Right atrium auricular region (tissue), 2 donors: ENCODE measurements at regions not wholly inside any gene's neighbourhood (a gene's known extent, or its start where the extent isn't known, plus 50 kb on each side); places are given as distances from the start of the nearest gene placed in this dataset.

Source experiments
- DNase-seq: peaks from one replicate; pipeline ENCODE4 v3.0.0-alpha.2; 2019; ENCODE audit warnings: low spot score
- H3K27ac ChIP-seq, 2 donors: fragments of 200-600 bp; sonication (generic); 1 replicate in 1 of 2; 2 replicates in 1 of 2; pipeline ENCODE4 v1.5.1; 2016 to 2019
- H3K27me3 ChIP-seq, 2 donors: fragments of 200-600 bp; sonication (generic); one replicate each; pipeline versions ENCODE4 v1.5.1 to v1.6.0; 2017 to 2019
- H3K36me3 ChIP-seq: fragments of 200-600 bp; sonication (generic); one replicate; pipeline ENCODE4 v1.5.1; 2016
- H3K4me1 ChIP-seq, 2 donors: fragments of 200-600 bp; sonication (generic); one replicate each; pipeline versions ENCODE4 v1.5.1 to v1.6.0; 2017 to 2019
- H3K4me3 ChIP-seq, 2 donors: fragments of 200-600 bp; sonication (generic); 1 replicate in 1 of 2; 2 replicates in 1 of 2; pipeline ENCODE4 v1.5.1; 2017 to 2019; ENCODE audit warnings: mild to moderate bottlenecking in 1 of 2, moderate library complexity in 1 of 2
- H3K9me3 ChIP-seq, 2 donors: fragments of 200-600 bp; sonication (generic); one replicate each; pipeline ENCODE4 v1.5.1; 2019
- CTCF ChIP-seq, 2 donors: fragments of 200-600 bp; sonication (generic); IDR thresholded peaks; one replicate each; pipeline ENCODE4 v1.5.1; 2019; ENCODE audit warnings: antibody characterized with exemption in 2 of 2

GRCh38 chr18:78895207-78896001 is 84.2 kb upstream of the SALL3 start:
- H3K4me3 ChIP-seq = no peak overlapping the region
- no peaks in the 10 kb centered on the region for H3K27me3 ChIP-seq
- TF ChIP-seq CTCF (IDR thresholded peaks at IDR 0.05) = no peak
- peak; percentile 51 for DNase-seq
- peaks cover 0 to 4% of the 10 kb centered on the region in 2 donors for H3K9me3 ChIP-seq
- H3K27ac ChIP-seq = no peak overlapping the region
- H3K4me1 ChIP-seq = no peaks in the 10 kb centered on the region
- H3K36me3 ChIP-seq = no peaks in the 10 kb centered on the region

- peak; percentile 51 for DNase-seq
- Histone ChIP-seq H3K27me3 (no peaks in the 10 kb centered on the region), H3K27ac (no peak overlapping the region), H3K36me3 (no peaks in the 10 kb centered on the region), H3K9me3 (no peaks in the 10 kb centered on the region), H3K4me3 (no peak overlapping the region), H3K4me1 (no peaks in the 10 kb centered on the region)
- no peak for TF ChIP-seq CTCF (IDR thresholded peaks at IDR 0.05)
Observed at GRCh38 chr18:78896111-78896905, 83.3 kb upstream of the SALL3 start.

GRCh38 chr18:78898066-78898465 is 81.6 kb upstream of the SALL3 start:
- DNase-seq = peak; percentile 21
- no peaks in the 10 kb centered on the region for H3K9me3 ChIP-seq
- TF ChIP-seq CTCF (IDR thresholded peaks at IDR 0.05) = no peak
- H3K36me3 ChIP-seq = no peaks in the 10 kb centered on the region
- no peak overlapping the region for H3K4me3 ChIP-seq
- H3K27me3 ChIP-seq = no peaks in the 10 kb centered on the region
- no peak overlapping the region for H3K27ac ChIP-seq
- no peaks in the 10 kb centered on the region for H3K4me1 ChIP-seq

GRCh38 chr18:78898635-78899034 is 81.0 kb upstream of the SALL3 start:
- H3K4me3 ChIP-seq = no peak overlapping the region
- H3K27ac ChIP-seq = no peak overlapping the region
- TF ChIP-seq CTCF (IDR thresholded peaks at IDR 0.05) = no peak
- H3K9me3 ChIP-seq = no peaks in the 10 kb centered on the region
- no peaks in the 10 kb centered on the region for H3K4me1 ChIP-seq
- H3K27me3 ChIP-seq = no peaks in the 10 kb centered on the region
- H3K36me3 ChIP-seq = no peaks in the 10 kb centered on the region
- DNase-seq = no peak

- no peak overlapping the region for H3K27ac ChIP-seq
- no peak overlapping the region for H3K4me3 ChIP-seq
- H3K4me1 ChIP-seq = no peaks in the 10 kb centered on the region
- no peaks in the 10 kb centered on the region for H3K27me3 ChIP-seq
- no peaks in the 10 kb centered on the region for H3K9me3 ChIP-seq
- no peak for TF ChIP-seq CTCF (IDR thresholded peaks at IDR 0.05)
- no peaks in the 10 kb centered on the region for H3K36me3 ChIP-seq
- DNase-seq = no peak
Observed at GRCh38 chr18:78899241-78899640, 80.4 kb upstream of the SALL3 start.
